ENCODE measurements at regions not wholly inside any gene's neighbourhood (a gene's known extent, or its start where the extent isn't known, plus 50 kb on each side); places are given as distances from the start of the nearest gene placed in this dataset.
"Not testable (repeated sequence)": the region's sequence is repeated elsewhere in the genome, so short reads cannot be mapped to it uniquely, and the experiment has no call there.

DNA sequence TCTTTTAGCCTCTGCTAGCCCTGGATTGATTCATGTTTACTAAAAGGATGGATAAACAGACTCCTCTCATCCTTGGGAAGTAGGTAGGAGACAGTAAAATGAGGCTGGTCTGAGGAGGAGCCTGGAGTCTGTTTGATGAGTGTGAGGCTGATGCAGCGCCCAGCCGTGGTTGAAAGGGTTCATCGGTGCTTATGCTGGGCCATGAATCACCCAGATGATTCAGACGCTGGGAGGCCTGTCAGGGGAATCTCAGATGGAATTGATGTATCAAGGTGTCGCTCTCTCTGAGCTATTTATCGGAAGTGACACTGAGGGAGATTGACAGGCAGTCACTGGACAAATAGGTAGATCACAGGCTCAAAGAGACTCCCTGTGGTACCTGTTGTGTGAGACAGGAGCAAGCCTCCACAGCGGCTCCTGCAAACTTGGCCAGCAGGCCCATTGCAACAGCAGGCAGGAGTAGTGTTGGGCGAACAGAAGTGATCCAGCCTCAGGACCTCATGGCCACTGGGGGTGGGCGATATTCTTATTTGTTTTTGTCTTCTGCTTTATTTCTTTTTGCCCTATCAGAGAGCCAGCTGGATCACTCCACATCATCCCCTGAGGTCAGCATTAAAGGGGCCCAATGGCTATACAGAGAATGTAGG, 109.9 kb upstream of the CADM1 start:
- no peak for DNase-seq

DNA sequence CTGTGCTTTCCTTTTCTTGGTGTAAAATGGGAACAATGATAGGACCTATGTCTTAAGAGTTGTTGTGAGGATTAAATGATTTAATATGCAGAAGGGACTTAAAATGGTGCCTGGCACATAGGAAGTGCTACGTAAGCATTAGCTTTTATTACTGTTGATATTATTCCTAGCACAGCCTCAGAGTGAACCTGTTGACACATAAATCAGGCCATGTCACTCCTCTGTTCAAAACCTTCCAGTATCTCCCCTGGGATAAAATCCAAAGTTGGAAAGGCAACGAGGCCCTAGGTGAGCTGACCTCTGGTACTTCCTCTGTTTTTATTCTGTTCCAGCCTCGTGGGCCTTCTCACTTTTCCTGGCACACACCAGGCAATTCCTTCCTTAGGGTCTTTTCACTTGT, 108.8 kb upstream of the CADM1 start:
- DNase-seq, result no peak

GRCh38 chr11:115612046-115612730, 108.0 kb upstream of the CADM1 start:
- DNase-seq, result no peak

GRCh38 chr11:115611343-115611742, 107.1 kb upstream of the CADM1 start:
- DNase-seq, result no peak

DNA sequence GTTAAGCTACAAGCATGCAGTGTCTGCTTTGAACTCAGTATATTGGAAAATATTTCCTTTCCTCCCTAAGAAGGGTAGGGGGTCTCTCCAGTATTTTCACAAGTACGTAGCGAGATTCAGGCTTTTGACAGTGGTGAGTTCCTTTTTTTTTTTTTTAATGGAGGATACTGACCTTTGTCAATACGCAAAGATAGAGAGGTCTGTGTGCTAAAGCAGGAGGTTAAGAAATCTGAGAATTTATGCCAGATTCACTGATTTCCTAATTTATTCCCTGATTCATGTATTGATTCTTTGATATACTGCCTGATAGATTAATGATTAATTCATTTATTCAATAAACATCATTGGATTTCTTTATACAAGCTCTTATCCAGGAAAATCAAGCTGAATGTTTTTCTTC, 106.7 kb upstream of the CADM1 start:
- no peak for DNase-seq

DNA sequence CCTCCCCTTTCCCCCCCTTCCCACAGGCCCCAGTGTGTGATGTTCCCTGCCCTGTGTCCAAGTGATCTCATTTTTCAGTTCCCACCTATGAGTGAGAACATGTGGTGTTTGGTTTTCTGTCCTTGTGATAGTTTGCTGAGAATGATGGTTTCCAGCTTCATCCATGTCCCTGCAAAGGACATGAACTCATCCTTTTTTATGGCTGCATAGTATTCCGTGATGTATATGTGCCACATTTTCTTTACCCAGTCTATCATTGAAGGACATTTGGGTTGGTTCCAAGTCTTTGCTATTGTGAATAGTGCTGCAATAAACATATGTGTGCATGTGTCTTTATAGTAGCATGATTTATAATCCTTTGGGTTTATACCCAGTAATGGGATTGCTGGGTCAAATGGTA, 106.0 kb upstream of the CADM1 start:
- not testable (repeated sequence) for DNase-seq

GRCh38 chr11:115608976-115609375, 104.8 kb upstream of the CADM1 start:
- DNase-seq, result no peak

DNA sequence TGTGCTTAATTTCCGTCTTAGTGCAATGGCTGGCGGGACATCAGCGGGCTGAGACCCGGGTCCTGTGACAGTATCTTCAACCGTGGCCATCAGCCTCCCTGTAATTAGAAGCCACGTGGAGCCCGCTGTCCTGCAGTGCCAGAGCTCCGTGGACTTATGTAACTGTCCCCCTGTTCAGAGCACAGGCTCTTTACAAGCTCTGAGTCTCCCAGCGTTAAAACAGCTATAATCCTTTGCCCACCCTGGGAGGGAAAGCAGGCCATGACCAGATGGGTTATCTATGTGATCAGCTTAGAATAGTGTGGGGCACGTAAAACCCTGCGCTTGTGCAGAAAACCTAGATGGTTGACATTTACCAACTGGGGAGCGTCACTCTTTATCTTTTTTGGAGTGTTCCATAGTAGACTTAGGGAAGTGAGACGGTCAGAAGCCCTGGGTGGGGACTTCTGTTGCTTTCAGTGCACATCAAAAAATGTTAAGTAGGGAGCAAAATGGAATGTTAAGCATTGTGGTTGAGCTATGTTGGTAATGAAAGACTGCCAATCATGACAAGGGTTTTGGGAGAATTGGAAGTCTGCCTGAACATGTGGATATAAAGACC, 103.5 kb upstream of the CADM1 start:
- DNase-seq, result no peak

DNA sequence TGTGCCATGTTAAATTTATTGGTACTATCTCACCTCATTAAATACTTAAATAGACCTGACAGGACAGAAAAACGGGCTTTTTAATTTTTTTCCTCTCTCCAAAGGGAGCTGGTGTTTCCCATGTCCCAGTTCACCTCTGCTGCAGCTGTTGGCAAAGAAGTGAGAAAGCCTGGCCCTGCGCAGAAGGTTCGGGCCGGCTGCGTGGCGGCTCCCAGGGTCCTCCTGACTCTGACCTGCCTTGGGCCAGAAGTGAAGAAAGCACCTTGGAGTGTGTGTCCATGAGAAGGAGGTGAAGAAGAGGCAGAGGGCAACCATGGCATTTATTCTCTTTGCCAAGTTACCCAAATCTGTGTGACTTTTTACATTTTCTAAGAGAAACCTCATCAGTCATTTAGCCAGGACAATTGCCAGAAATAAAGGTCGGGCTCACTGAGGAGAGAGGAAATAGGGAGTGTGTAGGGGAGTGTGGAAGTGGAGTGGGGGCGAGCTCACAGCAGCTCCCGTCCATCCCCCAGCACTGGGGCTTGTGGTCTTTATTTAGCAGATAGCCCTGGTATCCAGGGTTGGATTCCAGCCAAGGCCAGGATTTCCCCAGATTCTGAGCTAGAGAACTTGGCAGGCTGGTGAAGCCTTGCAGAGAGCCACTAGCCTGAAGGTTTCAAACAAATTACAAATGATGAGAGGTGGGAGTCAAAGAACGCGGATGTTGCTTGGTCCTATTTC, 102.4 kb upstream of the CADM1 start:
- DNase-seq, result no peak

DNA sequence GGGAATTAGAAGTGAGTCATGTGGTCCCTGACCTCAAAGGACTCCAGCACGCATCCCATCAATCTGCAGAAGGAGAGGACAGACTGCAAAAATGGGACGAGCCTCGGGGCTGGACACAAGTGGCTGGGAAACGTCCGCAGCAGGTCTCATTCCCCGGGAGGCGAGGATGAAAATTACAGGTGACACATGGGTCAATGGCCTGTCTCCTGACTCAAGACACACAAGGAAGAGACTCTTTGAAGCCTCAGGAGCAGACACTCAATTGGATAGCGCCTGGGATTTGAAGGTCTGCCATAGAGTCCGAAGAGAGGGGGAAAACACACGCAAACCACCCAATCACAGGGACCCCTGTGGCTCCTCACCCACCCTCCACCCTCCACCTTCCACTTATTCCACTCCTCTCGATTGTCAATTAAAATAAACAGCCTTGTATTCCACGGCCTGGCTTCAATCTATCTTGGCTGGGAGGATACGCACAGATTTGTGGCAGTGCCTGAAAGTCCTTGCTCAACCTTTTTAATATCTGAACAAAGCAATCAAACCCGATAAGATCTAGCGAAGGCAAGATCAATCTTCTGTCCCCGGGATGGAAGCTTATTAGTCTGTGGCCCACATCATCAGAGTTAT, 101.8 kb upstream of the CADM1 start:
- no peak for DNase-seq

GRCh38 chr11:115605397-115605796, 101.2 kb upstream of the CADM1 start:
- DNase-seq, result not testable (repeated sequence)

DNA sequence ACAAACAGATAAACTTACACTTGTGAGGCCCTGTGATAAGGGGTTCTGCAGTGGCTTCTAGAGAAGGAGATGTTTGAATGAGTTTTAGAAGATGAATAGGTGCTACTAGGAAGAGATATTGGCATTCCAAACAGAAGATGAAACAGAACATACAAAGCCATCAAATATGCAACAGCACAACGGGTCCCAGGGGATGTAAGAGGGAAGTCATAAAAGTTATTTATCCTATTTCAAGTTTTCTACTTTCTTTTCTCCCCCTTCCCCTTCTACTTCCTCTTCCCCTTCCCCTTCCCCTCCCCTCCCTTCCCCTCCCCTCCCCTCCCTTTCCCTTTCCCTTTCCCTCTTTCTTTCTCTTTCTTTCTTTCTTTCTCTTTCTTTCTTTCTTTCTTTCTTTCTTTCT, 94.9 kb upstream of the CADM1 start:
- DNase-seq, result no peak

DNA sequence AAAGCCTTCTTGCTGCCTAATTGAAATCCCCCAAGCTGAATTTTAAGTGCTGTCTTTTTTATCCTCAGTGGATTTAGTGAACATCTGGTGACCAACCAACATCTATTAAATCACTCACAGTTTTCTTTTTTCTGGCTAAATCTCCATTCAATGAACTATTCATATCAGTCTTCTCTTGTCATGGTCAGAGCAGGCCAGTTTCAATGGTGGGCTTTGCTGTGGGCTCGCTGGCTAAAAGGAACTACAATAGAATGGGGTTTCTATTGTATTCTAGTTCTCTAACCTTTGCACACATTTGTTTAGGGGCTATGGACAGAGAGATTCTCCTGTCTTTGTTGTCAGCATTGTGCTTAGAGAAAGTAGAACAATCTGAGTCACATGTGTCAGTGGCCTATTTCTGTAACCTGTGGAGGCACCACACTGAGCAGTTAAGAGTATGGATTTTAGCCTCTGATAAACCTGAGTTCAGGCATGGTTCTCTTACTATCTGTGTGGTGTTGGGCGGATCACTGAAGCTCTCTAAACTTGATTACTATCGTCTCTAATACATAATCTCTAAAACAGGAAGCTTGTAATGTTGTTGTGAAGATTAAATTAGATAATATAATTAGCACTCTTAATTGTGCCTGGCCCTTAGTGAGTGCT, 94.2 kb upstream of the CADM1 start:
- DNase-seq, result no peak

GRCh38 chr11:115591380-115591779, 87.2 kb upstream of the CADM1 start:
- no peak for DNase-seq

- DNase-seq, result no peak
These were observed 86.0 kb upstream of the CADM1 start for GRCh38 chr11:115590254-115590653.

GRCh38 chr11:115587718-115588342, 83.6 kb upstream of the CADM1 start:
- no peak for DNase-seq

DNA sequence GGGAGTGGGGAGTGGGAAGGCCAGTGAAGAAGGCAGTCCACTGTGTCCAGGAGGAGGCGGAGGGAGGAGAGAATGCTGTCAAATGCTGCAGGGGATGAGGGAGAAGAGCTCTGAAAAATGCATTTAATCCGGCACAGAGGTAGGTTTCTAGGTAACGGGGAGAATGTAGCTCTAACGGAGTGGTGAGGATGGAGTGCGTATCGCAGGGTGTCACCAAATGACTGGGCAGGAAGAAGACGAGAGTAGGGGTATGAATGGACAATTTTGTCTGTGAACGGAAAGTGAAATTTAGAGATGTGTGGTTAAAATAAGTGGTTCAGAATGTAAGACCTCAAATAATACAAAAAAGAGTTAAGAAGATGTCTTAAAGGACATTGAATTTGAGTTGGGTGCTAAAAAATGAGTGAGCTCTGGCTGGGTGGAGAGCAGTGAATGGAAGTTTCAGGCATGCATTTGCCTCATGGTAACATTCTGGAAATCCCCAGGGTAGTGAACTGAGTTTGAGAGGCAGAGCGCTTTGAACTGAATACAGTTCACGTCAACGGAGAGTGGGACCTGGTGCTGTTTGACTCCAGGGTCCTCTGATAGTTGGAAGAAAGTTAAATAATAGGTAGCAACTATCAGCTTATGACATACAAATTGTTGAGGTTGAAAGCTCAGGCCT, 81.3 kb upstream of the CADM1 start:
- no peak for DNase-seq

- peak in 3 of 4 experiments; percentile 34 to 48 (median 39) for DNase-seq
These were observed 77.8 kb upstream of the CADM1 start for GRCh38 chr11:115581871-115582639.

DNA sequence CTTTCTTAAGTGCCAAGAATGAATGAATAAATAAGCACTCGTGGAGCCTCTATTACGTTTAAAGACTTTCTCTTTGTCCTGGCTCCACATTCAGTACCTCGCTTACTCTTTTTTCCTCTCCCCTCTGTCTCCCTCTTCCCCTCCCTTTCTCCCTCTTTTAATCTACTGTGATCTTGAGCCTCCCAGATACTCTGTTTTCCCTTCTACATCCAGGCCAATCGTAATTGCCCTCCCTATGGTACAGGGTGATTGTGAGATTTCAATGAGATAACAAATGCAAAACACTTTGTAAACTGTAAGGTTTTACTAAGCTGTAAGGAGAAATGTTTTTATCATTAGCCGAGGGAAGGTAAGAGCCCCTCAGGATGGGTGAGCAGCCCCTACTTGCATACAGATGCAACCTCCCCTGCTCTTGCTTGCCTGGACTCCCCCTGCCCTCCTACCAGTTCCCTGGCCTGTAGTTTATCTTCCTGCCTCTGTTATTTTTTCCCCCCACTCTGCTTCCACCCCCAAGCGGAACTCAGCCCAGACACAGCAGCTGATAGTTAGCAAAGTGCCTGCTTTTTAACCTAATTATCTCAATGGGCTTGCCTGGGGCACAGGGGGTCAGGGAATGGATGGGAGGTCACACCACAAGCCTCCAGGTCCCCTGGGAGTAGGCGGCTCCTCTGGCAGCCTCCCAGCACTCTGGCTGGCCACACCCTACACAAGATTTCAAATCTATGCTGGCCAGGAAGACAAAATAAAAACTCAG, 76.9 kb upstream of the CADM1 start:
- peak in 2 of 4 experiments; percentile 3 for DNase-seq

GRCh38 chr11:115580416-115580815, 76.2 kb upstream of the CADM1 start:
- no peak for DNase-seq

Measured in suppressor macrophage (primary cell).